ENCODE measurements at regions not wholly inside any gene's neighbourhood (a gene's known extent, or its start where the extent isn't known, plus 50 kb on each side); places are given as distances from the start of the nearest gene placed in this dataset.

DNA sequence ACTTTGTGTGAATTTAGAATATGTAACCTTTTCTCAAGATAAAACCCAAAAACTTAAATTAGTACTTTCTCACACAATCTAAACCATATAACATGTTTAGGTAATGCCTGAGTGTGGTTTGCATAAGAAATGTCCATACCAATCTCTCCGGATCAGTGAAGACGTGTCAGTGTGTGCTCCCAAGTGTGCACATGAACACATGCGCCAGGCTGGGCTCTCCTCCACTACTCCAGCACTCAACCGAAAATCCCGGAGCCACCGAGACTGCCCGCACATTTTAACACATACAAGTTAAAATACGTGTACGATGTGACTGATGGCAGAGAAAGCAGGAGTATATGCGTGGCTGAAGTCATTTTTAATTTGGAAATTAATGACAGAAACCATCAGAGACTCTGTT is 658.4 kb downstream of the EFNA5 start:
- Histone ChIP-seq H3K79me1 (ENCODE audit: low read length) (no peaks in the 10 kb centered on the region), H3K4ac (ENCODE audit: low read depth, low read length) (no peak overlapping the region), H3K56ac (ENCODE audit: low read length) (no peak overlapping the region), H2BK120ac (ENCODE audit: low read depth, low read length) (no peak overlapping the region), H3K18ac (ENCODE audit: low read length) (no peak overlapping the region), H3K79me2 (ENCODE audit: control insufficient read depth, insufficient read depth, low read length) (no peaks in the 10 kb centered on the region), H3K9ac (ENCODE audit: low read length) (no peak overlapping the region), H3K4me1 (ENCODE audit: control insufficient read depth, low read depth, low read length) (no peaks in the 10 kb centered on the region), H3K27ac (ENCODE audit: low read depth, low read length) (no peak overlapping the region), H3K23ac (ENCODE audit: low read length) (no peak overlapping the region), H2AK5ac (ENCODE audit: low read length) (no peak overlapping the region), H4K5ac (ENCODE audit: low read length) (no peak overlapping the region), H2BK15ac (replicated peaks; ENCODE audit: low read depth) (no peak overlapping the region), H3K4me3 (ENCODE audit: low read length) (no peak overlapping the region), H2BK5ac (ENCODE audit: low read length) (no peak overlapping the region), H4K8ac (ENCODE audit: low read depth, low read length) (no peak overlapping the region), H3K4me2 (ENCODE audit: low read length) (no peak overlapping the region), H3K36me3 (ENCODE audit: control insufficient read depth, insufficient read depth, low read length) (no peaks in the 10 kb centered on the region), H3K27me3 (ENCODE audit: insufficient read depth, low read length, poor library complexity) (no peaks in the 10 kb centered on the region)
- WGBS (ENCODE audit: extremely low coverage, insufficient coverage, low lambda C conversion rate), result no CpG with 5 or more reads among the region's 10 CpGs
- DNase-seq, result no peak

DNA sequence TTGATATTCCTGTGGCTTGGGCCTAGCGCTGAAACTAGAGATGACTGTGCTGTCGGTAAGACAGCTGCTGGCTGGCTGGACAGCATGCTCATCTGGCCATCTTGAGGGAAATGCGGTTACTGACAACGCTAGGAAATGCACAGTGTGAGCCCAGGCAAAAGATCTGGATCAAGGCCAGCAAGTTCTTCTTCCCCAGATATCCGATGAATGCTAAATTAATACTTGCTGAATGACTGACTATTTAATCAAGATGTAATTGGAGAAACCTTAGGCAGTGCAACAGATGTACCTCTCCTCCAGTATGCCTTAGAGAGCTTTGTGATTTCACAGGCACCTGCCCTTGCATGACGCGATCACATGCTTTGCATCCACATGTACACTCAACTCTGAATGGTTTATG is 659.1 kb downstream of the EFNA5 start:
- Histone ChIP-seq H3K4me2 (ENCODE audit: low read length) (no peak overlapping the region), H3K27ac (ENCODE audit: low read depth, low read length) (no peak overlapping the region), H3K36me3 (ENCODE audit: control insufficient read depth, insufficient read depth, low read length) (no peaks in the 10 kb centered on the region), H3K79me2 (ENCODE audit: control insufficient read depth, insufficient read depth, low read length) (no peaks in the 10 kb centered on the region), H3K23ac (ENCODE audit: low read length) (no peak overlapping the region), H2BK120ac (ENCODE audit: low read depth, low read length) (no peak overlapping the region), H4K5ac (ENCODE audit: low read length) (no peak overlapping the region), H3K4ac (ENCODE audit: low read depth, low read length) (no peak overlapping the region), H3K4me3 (ENCODE audit: low read length) (no peak overlapping the region), H3K4me1 (ENCODE audit: control insufficient read depth, low read depth, low read length) (no peaks in the 10 kb centered on the region), H3K18ac (ENCODE audit: low read length) (no peak overlapping the region), H2BK15ac (replicated peaks; ENCODE audit: low read depth) (no peak overlapping the region), H3K79me1 (ENCODE audit: low read length) (no peaks in the 10 kb centered on the region), H2BK5ac (ENCODE audit: low read length) (no peak overlapping the region), H4K8ac (ENCODE audit: low read depth, low read length) (no peak overlapping the region), H3K9ac (ENCODE audit: low read length) (no peak overlapping the region), H2AK5ac (ENCODE audit: low read length) (no peak overlapping the region), H3K56ac (ENCODE audit: low read length) (no peak overlapping the region), H3K27me3 (ENCODE audit: insufficient read depth, low read length, poor library complexity) (no peaks in the 10 kb centered on the region)
- WGBS (ENCODE audit: extremely low coverage, insufficient coverage, low lambda C conversion rate), result no CpG with 5 or more reads among the region's 7 CpGs
- DNase-seq, result no peak

DNA sequence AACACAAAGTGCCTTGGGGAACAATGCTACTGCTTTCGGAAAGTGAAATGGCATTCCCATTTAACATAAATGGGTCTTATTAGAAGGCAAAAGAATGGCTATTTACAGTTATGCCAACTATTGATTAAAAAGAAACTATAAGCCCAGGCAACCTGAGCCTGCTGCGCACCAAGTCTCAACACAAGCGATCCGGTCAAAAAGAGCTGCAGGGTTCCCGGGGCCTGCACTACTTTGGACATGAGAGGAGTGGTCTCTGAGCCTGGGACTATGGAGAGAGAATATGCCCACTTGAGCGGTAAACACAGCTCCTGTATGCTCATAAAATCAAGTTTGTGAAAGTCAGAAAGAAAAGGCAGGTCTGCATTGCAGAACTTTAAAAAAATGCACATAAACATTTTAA is 660.7 kb downstream of the EFNA5 start:
- no peak overlapping the region for H3K4me3 ChIP-seq (ENCODE audit: low read length)
- H2BK15ac ChIP-seq (replicated peaks; ENCODE audit: low read depth), result no peak overlapping the region
- H3K4me2 ChIP-seq (ENCODE audit: low read length), result no peak overlapping the region
- H3K4me1 ChIP-seq (ENCODE audit: control insufficient read depth, low read depth, low read length), result no peaks in the 10 kb centered on the region
- H4K8ac ChIP-seq (ENCODE audit: low read depth, low read length), result no peak overlapping the region
- H3K4ac ChIP-seq (ENCODE audit: low read depth, low read length), result no peak overlapping the region
- H3K18ac ChIP-seq (ENCODE audit: low read length), result no peak overlapping the region
- WGBS (ENCODE audit: extremely low coverage, insufficient coverage, low lambda C conversion rate), result no CpG with 5 or more reads among the region's 6 CpGs
- H4K5ac ChIP-seq (ENCODE audit: low read length), result no peak overlapping the region
- no peaks in the 10 kb centered on the region for H3K36me3 ChIP-seq (ENCODE audit: control insufficient read depth, insufficient read depth, low read length)
- H3K79me2 ChIP-seq (ENCODE audit: control insufficient read depth, insufficient read depth, low read length), result no peaks in the 10 kb centered on the region
- H2BK120ac ChIP-seq (ENCODE audit: low read depth, low read length), result no peak overlapping the region
- H2BK5ac ChIP-seq (ENCODE audit: low read length), result no peak overlapping the region
- H3K23ac ChIP-seq (ENCODE audit: low read length), result no peak overlapping the region
- no peak overlapping the region for H2AK5ac ChIP-seq (ENCODE audit: low read length)
- no peak for DNase-seq
- H3K56ac ChIP-seq (ENCODE audit: low read length), result no peak overlapping the region
- no peaks in the 10 kb centered on the region for H3K79me1 ChIP-seq (ENCODE audit: low read length)
- H3K9ac ChIP-seq (ENCODE audit: low read length), result no peak overlapping the region
- no peaks in the 10 kb centered on the region for H3K27me3 ChIP-seq (ENCODE audit: insufficient read depth, low read length, poor library complexity)
- no peak overlapping the region for H3K27ac ChIP-seq (ENCODE audit: low read depth, low read length)

DNA sequence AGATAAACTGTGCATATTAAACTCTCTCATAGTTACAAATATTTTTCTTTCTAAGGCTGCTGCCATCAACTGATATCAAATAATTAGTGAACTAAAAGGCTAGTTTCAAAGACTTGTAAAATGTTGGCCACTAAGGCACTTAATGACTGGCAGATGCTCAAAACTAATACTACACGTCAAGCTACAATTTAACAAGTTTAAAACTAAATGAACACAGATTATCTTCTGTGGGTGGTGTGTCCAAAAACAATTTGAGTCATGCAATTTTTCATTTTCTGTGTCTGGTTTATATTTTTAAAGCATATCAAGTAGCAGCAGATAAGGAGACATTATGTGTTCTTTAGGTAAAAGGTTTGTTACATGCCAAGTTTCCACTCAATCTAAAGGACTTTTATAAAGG is 665.1 kb downstream of the EFNA5 start:
- Histone ChIP-seq H3K4ac (ENCODE audit: low read depth, low read length) (no peak overlapping the region), H3K4me1 (ENCODE audit: control insufficient read depth, low read depth, low read length) (no peaks in the 10 kb centered on the region), H2AK5ac (ENCODE audit: low read length) (no peak overlapping the region), H3K23ac (ENCODE audit: low read length) (no peak overlapping the region), H2BK120ac (ENCODE audit: low read depth, low read length) (no peak overlapping the region), H3K27me3 (ENCODE audit: insufficient read depth, low read length, poor library complexity) (no peaks in the 10 kb centered on the region), H3K9ac (ENCODE audit: low read length) (no peak overlapping the region), H4K8ac (ENCODE audit: low read depth, low read length) (no peak overlapping the region), H3K56ac (ENCODE audit: low read length) (no peak overlapping the region), H3K36me3 (ENCODE audit: control insufficient read depth, insufficient read depth, low read length) (no peaks in the 10 kb centered on the region), H3K79me2 (ENCODE audit: control insufficient read depth, insufficient read depth, low read length) (no peaks in the 10 kb centered on the region), H4K5ac (ENCODE audit: low read length) (no peak overlapping the region), H3K79me1 (ENCODE audit: low read length) (no peaks in the 10 kb centered on the region), H3K4me3 (ENCODE audit: low read length) (no peak overlapping the region), H2BK5ac (ENCODE audit: low read length) (no peak overlapping the region), H3K18ac (ENCODE audit: low read length) (no peak overlapping the region), H2BK15ac (replicated peaks; ENCODE audit: low read depth) (no peak overlapping the region), H3K27ac (ENCODE audit: low read depth, low read length) (no peak overlapping the region), H3K4me2 (ENCODE audit: low read length) (no peak overlapping the region)
- DNase-seq, result no peak
- no CpG with 5 or more reads among the region's 1 CpG for WGBS (ENCODE audit: extremely low coverage, insufficient coverage, low lambda C conversion rate)

DNA sequence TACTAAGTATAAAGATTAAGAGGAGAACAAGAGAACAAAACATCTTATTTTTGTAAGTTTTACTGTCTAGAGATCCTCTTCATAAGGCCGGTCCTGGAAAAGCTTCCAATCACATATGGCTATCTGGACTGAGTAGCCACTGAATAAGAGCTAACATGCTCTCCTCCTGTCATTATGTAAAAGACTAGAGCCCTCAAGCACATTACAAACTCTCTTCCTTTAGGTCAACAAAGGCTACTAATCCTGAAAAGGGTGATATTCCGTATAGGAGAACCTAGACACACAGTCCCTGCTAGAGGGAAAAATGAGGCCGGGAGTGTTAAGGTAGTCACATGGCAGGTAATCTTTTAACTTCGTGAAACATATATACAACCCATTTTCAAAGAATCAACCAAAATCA is 665.6 kb downstream of the EFNA5 start:
- no peak overlapping the region for H3K4me2 ChIP-seq (ENCODE audit: low read length)
- no peaks in the 10 kb centered on the region for H3K27me3 ChIP-seq (ENCODE audit: insufficient read depth, low read length, poor library complexity)
- H4K8ac ChIP-seq (ENCODE audit: low read depth, low read length), result no peak overlapping the region
- no peak overlapping the region for H3K4ac ChIP-seq (ENCODE audit: low read depth, low read length)
- no CpG with 5 or more reads among the region's 4 CpGs for WGBS (ENCODE audit: extremely low coverage, insufficient coverage, low lambda C conversion rate)
- no peak overlapping the region for H3K18ac ChIP-seq (ENCODE audit: low read length)
- H2AK5ac ChIP-seq (ENCODE audit: low read length), result no peak overlapping the region
- no peak overlapping the region for H2BK15ac ChIP-seq (replicated peaks; ENCODE audit: low read depth)
- H3K27ac ChIP-seq (ENCODE audit: low read depth, low read length), result no peak overlapping the region
- H3K4me3 ChIP-seq (ENCODE audit: low read length), result no peak overlapping the region
- H4K5ac ChIP-seq (ENCODE audit: low read length), result no peak overlapping the region
- no peak overlapping the region for H3K23ac ChIP-seq (ENCODE audit: low read length)
- no peaks in the 10 kb centered on the region for H3K36me3 ChIP-seq (ENCODE audit: control insufficient read depth, insufficient read depth, low read length)
- no peak overlapping the region for H2BK120ac ChIP-seq (ENCODE audit: low read depth, low read length)
- no peak overlapping the region for H2BK5ac ChIP-seq (ENCODE audit: low read length)
- no peaks in the 10 kb centered on the region for H3K79me1 ChIP-seq (ENCODE audit: low read length)
- H3K4me1 ChIP-seq (ENCODE audit: control insufficient read depth, low read depth, low read length), result no peaks in the 10 kb centered on the region
- no peaks in the 10 kb centered on the region for H3K79me2 ChIP-seq (ENCODE audit: control insufficient read depth, insufficient read depth, low read length)
- H3K9ac ChIP-seq (ENCODE audit: low read length), result no peak overlapping the region
- H3K56ac ChIP-seq (ENCODE audit: low read length), result no peak overlapping the region
- DNase-seq, result no peak

DNA sequence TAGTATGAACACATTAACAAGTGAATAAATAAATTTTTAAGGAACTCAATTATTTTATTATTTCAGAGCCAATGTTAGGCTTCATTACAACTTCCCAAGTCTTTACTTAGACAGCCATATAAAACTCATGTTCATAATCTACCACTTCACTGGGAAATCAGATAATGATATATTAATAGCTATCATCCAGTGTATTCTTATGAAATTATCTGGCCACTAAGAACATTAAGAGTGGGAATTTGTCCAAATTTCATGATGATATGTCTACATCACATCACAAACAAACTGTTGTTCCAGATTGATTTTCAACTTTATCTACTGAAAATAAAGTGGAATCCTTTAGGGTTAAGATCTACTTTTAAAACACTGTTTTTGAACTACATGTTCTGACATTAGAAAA is 668.6 kb downstream of the EFNA5 start:
- no peaks in the 10 kb centered on the region for H3K36me3 ChIP-seq (ENCODE audit: control insufficient read depth, insufficient read depth, low read length)
- H3K4me2 ChIP-seq (ENCODE audit: low read length), result no peak overlapping the region
- H3K27me3 ChIP-seq (ENCODE audit: insufficient read depth, low read length, poor library complexity), result no peaks in the 10 kb centered on the region
- no peak overlapping the region for H4K5ac ChIP-seq (ENCODE audit: low read length)
- DNase-seq, result no peak
- H3K9ac ChIP-seq (ENCODE audit: low read length), result no peak overlapping the region
- no peak overlapping the region for H2BK120ac ChIP-seq (ENCODE audit: low read depth, low read length)
- no peaks in the 10 kb centered on the region for H3K79me1 ChIP-seq (ENCODE audit: low read length)
- H3K56ac ChIP-seq (ENCODE audit: low read length), result no peak overlapping the region
- H3K4me3 ChIP-seq (ENCODE audit: low read length), result no peak overlapping the region
- H3K4ac ChIP-seq (ENCODE audit: low read depth, low read length), result no peak overlapping the region
- no peak overlapping the region for H2BK5ac ChIP-seq (ENCODE audit: low read length)
- H3K18ac ChIP-seq (ENCODE audit: low read length), result no peak overlapping the region
- no peak overlapping the region for H4K8ac ChIP-seq (ENCODE audit: low read depth, low read length)
- no peak overlapping the region for H3K23ac ChIP-seq (ENCODE audit: low read length)
- H2AK5ac ChIP-seq (ENCODE audit: low read length), result no peak overlapping the region
- H3K27ac ChIP-seq (ENCODE audit: low read depth, low read length), result no peak overlapping the region
- no peak overlapping the region for H2BK15ac ChIP-seq (replicated peaks; ENCODE audit: low read depth)
- no peaks in the 10 kb centered on the region for H3K79me2 ChIP-seq (ENCODE audit: control insufficient read depth, insufficient read depth, low read length)
- H3K4me1 ChIP-seq (ENCODE audit: control insufficient read depth, low read depth, low read length), result no peaks in the 10 kb centered on the region
